HG03342 (cell line): ENCODE measurements at regions not wholly inside any gene's neighbourhood (a gene's known extent, or its start where the extent isn't known, plus 50 kb on each side); places are given as distances from the start of the nearest gene placed in this dataset.

Experiments used
- ATAC-seq: cut with Tn5 transposase; IDR thresholded peaks from one replicate; pipeline ENCODE4 v1.9.1; 2021; ENCODE audit warnings: mild to moderate bottlenecking, moderate library complexity; ENCODE audit not compliant: unreplicated experiment

DNA sequence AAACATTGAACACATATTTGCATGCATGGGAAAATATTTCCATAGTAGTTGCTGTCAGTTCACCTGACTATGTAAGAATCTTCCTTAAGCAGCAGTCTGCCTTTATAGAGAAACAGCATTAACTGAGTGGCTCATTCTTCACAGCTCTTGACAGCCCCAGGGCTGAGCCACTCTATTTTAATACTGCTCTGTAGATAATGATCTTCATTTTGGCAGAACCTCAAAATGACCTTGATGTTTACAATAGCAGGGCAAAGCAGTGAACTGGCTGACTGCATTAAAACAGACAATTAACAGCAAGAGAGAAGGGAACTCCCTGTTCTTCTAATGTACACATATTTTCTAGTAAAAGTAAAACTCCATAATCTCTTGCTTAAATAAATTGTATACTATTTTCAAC is 580.6 kb upstream of the SOX11 start:
- ATAC-seq = no peak

DNA sequence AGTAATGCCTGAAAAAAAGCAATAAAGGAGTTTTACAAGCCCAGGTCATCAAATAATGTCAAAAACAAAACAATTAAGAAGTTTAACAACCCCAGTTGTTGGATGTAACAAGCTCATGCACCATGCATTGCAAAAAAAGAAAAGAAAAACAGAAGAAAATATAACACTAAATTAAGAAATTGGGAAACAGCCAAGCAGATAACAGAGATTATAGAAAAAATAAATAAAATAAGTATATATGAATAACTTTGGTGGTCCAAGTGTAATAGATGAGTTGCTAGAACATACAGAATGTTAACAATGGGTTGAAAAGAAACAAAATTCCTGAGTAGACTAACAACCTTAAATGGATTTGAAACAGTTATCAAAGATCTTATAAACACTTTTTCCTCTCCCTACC is 573.1 kb upstream of the SOX11 start:
- ATAC-seq = no peak

DNA sequence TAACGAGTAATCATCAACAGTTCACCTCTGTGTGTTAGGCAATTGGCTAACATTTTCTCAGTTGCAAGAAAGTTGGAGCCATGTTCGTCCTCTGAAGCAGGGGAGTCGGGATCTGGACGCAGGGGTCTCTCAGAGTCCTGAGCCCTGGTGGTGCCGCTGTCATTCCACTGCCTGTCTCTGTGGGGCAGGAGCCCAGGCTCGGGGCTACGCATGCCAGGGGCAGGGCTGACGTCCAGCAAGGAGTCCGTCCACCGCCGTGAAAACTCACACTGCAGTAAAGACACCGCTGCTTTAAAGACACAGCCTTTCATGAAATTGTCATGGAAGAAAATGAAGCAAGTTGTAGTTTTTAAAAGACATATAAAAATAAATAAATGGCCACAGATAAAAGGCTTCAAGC is 571.1 kb upstream of the SOX11 start:
- ATAC-seq = no peak

GRCh38 chr2:5121642-5122041 is 570.5 kb upstream of the SOX11 start:
- ATAC-seq = no peak

DNA sequence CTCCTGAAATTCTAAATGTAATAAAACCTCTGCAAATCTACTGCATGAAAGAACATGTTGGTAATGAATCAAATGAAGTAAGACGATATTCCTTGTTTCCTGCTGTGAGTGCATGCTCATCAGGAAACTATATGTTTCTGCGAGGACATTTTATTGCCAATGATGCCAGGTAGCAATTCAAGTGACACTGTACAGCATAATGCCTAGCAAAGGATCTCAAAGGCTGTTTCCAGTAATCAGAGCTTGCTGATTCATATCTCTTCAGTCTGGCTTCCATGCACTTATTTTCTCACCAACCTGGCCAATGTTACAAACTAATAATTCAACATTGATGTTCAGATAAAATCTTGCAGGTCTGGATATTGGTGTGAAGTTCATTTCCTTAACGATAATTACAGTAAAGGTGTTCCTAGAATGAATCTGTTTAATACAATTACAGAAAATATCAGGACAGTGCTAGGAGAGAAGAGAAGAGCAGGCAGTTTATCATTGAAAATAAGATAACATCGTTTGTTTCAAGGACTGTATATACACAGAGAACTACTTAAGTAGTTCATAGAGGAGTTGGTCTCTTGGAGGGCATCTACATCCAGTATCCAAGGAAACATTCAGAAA is 568.5 kb upstream of the SOX11 start:
- no peak for ATAC-seq

DNA sequence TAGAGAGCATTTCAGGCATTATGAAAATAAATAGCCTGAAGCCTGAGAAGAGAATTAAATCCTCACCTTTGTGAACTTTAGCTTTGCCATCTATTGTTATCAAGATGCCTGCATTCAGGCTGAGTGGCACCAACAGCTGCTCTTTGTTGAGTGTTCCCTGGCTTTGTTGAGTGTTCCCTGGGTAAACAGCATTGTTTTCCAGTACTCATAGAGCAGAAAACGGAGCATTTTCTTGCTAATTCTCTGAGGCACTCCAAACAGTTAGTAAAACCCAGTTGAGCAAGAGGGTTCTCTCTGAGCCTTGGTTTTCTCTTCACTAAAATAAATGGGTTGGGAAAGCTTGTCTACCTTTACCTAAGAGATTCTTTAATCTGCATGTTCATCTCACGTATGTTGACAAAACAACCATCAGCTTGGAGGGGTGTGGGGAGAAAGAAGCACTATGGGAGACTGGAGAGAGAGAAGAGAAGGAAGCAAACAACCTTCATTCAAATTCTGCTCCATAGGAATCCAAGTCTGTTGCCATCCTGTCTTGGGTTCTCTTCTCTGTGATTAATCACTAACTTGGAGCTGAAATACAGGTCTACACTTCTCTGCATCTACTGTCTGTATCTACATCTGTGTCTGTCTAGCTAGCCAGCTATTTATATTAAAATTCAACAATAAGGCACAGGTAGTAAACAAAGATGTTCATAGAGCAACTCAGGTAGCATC is 567.0 kb upstream of the SOX11 start:
- ATAC-seq = no peak

- ATAC-seq = no peak
Measured at GRCh38 chr2:5132281-5132680, 559.9 kb upstream of the SOX11 start.

DNA sequence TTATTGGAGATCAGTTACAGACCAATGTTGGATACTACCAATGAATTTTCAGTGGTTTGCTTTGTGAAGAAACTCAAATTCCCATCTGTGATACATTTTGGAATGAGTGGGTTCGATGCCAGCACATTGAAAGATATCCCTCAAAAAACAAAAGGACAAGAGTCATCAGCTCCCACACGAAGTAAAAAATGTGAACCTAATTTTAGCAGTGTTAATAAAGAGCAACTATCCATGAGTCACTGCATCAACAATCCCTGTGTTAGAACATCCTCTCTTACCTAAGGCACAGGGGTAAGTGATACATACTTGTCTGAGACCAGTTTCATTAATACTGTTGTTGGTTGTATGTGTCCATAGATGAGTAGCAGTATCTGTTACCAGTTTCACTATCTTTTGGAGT is 551.8 kb upstream of the SOX11 start:
- no peak for ATAC-seq

DNA sequence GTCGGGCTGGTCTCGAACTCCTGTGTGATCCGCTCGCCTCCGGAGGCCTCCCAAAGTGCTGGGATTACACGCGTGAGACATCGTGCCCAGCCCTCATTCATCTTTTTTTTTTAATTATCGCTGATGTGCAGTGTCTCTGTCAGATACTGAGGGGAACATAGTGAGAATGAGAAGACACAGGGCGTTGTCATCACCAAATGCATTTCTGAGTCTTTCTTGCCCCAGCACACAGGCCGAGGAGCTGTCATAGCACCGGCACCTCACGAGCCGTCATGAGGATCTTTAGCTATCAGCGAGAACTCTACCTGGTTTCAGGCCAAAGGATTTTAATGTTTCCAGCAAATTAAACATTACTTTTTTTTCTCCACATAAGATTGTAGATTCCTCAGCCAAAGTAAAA is 548.0 kb upstream of the SOX11 start:
- no peak for ATAC-seq

DNA sequence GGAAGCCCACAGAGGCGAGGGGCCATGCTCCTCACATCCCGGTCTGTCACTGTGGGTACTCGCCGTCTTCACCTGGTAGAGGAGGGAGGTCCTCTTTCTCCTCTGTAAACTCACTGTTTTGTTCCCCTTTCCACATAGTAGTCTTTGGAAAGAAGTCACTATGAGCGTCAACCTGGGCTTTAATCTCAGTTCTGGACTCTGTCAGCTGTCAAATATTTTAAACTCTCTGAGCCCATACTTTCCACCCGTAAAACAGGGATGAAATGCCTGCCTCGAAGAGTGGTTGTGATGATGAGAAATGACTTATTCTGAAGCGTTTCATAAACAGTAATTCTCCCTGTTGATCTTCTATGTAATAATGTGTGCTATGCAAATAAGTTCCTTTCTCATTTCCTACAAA is 547.1 kb upstream of the SOX11 start:
- ATAC-seq = no peak

DNA sequence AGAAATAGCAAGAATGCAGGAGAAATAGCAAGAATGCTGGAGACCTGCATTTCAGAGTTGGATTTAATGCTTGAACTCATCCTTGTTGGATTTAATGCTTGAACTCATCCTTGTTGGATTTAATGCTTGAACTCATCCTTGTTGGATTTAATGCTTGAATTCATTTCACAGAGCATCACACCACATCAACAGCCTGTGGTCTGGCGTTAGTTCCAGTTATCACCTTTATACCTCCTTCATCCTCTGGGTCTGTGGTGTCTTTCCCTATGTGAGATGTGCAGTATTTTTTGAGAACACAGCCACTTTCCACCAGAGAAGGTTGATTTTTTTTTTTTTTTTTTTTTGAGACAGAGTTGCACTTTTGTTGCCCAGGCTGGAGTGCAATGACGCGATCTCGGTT is 546.4 kb upstream of the SOX11 start:
- no peak for ATAC-seq

DNA sequence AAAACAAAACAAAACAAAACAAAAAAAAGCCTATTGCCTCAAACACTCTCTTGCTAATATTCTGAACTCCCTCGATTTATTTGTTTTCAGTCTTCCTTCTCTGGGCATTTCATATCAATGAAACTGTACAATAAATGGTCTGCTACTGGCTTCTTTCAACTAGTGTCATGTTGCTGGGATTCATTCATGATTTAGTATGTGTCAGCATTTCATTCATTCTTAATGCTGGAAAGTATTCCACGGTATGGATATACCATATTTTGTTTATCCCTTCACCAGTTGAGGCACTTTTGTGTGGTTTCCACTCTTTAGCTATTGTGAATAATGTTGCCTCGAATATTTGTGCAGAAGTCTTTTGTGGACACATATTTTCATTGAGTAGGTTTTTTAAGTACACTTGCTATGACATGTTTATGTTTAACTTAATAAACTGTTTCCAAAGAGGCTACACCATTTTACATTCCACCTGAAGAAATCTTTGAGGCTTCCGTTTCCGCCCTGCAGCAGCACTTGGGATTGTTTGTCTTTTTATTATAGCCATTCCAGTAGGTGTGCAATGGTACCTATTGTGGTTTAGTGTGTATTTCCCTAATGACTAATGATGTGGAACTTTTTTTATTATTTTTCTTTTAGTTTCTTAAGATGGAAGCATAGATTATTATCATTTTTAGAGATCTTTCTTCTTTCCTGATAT is 543.6 kb upstream of the SOX11 start:
- no peak for ATAC-seq

- no peak for ATAC-seq
Measured at GRCh38 chr2:5150871-5151270, 541.3 kb upstream of the SOX11 start.

DNA sequence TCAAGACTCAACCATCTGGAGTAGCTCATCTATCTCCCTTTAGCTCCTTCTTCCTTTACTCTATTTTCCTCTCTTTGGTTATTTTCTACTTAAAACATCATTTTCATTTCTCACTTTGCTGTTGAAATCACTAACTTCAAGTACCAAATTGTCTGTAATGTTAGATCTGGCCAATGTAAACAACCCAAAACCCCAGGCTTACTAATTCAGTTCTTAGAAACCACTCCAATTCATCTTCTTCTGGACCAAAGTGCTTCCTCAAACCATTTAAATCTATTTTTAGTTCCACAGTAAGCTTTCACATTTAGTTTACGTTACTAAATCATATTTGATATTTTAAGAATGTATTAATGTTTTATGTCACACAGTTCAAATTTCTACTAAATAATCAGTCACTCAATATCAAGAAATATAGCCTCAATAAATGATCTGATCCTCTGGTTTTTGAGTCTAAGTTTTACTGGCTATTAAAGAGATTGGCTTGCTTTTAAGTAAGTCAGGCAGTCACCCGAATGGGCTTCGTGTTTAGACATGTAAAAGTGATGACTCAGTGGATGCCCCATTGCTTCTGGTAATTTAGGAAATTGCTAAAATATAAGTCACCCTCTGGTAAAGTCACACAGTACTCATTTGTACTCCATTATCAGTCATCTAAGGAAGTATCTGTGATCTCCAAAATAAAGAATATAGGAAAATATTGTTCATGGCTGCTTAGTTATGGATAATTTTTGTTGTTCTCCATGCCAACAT is 527.2 kb upstream of the SOX11 start:
- no peak for ATAC-seq

GRCh38 chr2:5172923-5173322 is 519.3 kb upstream of the SOX11 start:
- no peak for ATAC-seq

DNA sequence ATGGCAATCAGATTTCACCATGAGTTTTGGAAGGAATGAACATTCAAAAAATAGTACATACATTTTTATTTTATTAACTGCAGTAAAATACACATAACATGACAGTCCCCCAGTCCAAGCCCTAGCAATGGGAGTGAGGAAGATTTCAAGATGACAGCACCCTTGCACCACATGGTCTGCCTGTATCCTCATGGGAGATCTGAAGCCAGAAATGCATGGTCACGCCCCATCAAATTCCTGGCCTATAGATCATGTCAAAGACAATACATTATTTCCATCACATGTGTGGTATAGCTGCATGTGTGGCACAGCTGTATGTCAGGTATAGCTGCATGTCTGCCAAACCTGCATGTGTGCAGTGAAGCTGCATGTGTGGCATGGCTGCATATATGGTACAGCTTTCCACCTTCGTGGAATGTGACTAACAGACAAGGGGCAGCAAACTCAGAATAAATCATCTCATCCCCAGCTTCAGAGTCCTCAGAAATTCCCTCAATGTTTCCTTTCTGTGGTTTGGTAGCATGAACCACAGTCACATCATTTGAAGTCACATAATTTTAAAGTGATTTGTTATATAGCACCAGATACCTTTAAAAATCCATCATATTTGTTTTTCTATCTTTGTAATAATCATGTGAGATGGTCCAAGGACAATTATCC is 518.2 kb upstream of the SOX11 start:
- no peak for ATAC-seq

- no peak for ATAC-seq
Measured at GRCh38 chr2:5175231-5175630, 517.0 kb upstream of the SOX11 start.

DNA sequence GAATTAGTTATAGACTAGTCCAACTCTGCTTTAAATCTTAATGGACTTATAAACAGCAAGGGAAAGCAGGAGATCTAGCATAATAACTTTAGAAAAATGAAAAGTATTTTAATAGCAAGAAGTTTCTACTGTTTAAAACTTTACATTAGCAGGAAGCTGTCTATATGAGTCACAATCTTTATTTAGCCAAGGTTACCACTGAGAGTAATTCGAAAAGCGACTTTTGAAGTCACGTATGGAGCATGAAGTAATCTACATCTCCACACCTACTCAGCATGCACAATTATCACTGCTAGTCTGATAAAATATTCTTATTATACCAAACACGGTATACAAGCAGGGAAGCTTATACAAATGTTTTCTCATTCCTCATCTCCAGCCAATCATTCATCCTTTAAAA is 515.4 kb upstream of the SOX11 start:
- ATAC-seq = no peak

DNA sequence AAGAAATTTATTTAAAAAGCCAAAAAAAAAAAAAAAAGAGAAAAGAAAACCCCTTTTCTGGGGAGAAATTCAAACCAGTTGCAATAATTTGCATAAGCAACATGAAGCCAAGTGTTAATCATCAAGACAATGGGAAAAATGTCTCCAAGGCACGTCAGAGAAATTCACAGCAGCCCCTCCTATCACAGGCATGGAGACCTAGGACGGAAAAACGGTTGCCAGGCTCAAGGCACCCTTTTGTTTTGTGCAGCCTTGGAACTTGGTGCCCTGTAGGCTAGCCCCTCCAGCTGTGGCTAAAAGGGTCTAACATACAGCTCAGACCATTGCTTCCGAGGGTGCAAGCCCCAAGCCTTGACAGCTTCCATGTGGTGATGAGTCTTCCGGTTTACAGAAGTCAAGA is 509.2 kb upstream of the SOX11 start:
- no peak for ATAC-seq

DNA sequence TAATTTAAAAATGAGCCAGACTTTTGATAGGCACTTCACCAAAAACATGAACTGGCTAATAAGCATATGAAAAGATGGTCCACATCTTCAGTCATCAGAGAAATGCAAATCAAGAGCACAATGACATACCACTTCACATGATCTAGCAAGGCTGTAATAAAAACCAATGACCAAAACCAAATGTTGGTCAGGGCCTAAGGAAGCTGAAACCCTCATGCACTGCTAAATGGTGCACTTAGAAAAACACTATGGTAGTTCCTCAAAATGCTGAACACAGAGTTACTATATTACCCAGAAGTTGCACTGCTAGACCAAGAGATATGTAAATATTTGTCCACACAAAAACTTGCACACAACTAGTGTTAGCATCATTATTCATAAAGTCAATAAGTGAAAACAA is 504.9 kb upstream of the SOX11 start:
- ATAC-seq = no peak

DNA sequence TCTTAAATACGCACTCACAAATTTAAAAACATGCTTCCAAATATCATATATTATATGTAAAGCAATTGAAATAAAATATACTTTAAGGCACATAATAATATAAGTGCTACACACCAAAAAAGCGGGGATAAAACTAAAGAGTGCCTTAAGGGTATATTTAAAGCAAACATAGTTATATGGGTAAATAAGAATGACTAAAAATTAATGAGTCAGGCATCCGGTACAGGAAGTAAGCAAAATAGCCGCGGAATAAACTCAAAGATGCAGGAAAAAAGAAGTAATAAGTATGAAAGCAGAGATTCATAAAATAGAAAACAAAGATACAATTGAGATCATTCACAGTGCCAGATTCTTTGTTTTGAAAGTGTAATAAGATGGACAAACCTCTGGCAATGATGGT is 503.5 kb upstream of the SOX11 start:
- ATAC-seq = no peak
